NCI-H524 treated with DMSO at 0.1 percent for 48 hours (cell line): ENCODE measurements at regions not wholly inside any gene's neighbourhood (a gene's known extent, or its start where the extent isn't known, plus 50 kb on each side); places are given as distances from the start of the nearest gene placed in this dataset.
"Not testable (repeated sequence)": the region's sequence is repeated elsewhere in the genome, so short reads cannot be mapped to it uniquely, and the experiment has no call there.

Experiments used
- DNase-seq: peaks from one replicate; lab custom pipeline; 2025; lab: John Stamatoyannopoulos, UW

DNA sequence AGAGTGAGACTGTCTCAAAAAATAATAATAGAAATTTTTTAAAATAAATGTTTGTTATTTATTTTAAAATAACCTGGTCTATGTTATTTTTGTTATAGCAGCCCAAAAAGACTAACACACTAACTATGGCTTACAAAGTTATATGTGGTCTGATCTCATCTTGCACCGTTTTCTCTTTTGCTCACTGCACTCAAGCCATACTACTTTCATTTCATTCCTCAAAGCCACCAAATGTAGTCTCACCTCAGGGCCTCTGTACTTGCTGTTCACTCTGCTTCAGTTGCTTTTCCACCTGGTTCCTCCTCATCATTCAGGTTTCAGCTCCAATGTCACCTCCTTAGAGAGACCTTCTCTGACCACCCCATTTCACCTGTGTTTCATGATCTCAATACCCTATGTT, 55.2 kb upstream of the MDM1 start:
- DNase-seq, result no peak

DNA sequence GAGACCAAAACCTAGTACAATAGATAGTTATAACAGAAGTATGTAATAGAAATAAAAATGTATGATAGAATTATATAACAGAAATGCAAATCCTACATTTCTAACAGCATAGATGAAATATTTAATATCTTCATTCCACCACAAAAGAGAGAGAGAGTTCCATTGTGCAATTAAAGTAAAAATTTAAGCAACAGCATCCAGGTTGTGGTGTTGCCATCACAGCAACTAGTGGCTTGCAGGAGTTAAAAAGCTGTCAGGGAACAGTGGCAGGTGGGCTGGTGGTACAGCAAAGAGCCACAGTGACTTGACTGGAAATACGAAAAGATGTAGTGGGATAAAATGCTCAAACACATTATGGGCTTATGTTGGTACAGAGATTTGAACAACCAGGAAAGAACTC, 57.1 kb upstream of the MDM1 start:
- no peak for DNase-seq

DNA sequence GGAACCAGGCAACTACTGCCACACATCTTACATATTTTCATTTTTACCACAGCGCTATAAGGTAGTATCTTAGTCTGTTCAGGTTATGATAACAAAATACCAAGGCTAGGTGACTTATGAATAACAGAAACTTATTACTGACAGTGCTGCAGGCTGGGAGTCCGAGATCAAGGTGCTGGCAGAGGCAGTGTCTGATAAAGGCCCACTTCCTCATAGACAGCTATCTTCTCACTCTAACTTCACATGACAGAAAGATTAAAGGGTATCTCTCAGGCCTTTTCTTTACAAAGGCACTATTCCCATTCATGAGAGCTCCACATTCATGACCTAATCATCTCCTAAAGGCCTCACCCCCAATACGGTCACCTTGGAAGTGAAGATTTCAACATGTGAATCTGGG, 59.8 kb upstream of the MDM1 start:
- DNase-seq, result no peak

DNA sequence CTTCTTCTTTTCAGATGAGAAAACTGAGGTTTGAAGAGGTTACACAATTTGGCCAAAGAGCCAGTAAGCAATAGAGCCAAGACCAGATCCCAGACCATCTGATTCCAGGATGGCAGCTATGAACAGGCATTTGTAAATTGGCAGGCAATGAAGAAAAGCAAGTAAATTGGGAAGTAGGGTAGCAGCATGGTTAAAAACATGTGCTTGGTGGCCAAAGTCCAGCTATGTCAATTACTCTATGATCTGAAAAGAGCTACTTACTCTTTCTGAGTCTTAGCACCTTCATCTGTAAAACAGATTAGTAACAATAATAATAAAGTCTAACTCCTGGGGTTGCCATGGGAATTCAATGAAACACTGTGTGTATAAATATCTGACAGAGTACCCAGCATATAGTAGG, 60.2 kb upstream of the MDM1 start:
- DNase-seq, result no peak

DNA sequence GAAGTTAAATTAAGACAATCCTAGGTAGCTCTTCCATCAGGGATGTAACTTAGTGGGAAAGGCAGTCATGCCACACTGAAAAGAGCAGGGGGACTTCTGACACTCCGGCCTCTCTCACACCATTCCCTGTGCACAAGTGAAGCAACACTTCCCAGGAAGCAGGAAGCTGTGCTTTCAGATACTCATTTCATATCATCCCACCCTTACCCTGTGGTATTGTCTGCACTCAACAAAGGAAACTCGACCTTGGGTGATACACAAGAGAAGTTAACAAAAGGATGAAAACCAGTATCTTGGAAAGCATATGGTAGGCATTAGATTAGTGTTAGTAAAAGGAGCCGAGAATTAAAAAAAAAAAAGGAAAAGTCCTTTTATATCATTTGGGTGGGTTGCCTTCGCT, 61.3 kb upstream of the MDM1 start:
- DNase-seq, result no peak

DNA sequence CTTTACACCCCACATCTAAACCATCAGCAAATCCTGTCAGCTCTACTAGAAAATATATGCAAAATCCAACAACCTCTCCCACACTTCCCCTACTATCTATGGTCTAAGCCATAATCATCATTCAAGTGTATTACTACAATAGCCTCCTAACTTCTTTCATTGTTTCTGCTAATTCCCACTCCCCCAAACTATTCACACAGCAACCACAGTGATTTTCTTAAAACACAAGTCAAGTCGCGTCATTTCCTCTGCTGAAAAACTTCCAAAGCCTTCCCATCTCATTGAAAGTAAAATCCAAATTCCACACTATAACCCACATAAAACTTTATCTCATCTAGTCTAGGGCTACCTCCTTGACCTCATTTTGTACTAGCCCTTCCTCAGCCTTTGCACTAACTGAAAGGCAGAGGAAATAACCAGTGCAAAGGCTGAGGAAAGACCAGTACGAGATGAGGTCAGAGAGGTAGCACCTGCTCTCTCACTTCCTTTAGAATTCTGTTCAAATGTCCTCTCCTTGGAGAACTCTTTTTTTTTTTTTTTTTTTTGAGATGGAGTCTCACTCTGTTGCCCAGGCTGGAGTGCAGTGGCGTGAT, 65.5 kb upstream of the MDM1 start:
- DNase-seq, result no peak

DNA sequence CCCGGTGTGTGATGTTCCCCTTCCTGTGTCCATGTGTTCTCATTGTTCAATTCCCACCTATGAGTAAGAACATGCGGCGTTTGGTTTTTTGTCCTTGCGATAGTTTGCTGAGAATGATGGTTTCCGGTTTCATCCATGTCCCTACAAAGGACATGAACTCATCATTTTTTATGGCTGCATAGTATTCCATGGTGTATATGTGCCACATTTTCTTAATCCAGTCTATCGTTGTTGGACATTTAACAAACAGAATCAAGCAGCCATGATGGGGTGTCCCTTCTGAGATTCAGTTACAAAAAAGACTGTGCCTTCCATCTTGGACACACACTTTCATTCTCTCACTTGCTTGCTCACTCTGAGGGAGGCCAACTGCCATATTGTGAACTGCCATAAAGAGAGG, 66.5 kb upstream of the MDM1 start:
- DNase-seq, result not testable (repeated sequence)

DNA sequence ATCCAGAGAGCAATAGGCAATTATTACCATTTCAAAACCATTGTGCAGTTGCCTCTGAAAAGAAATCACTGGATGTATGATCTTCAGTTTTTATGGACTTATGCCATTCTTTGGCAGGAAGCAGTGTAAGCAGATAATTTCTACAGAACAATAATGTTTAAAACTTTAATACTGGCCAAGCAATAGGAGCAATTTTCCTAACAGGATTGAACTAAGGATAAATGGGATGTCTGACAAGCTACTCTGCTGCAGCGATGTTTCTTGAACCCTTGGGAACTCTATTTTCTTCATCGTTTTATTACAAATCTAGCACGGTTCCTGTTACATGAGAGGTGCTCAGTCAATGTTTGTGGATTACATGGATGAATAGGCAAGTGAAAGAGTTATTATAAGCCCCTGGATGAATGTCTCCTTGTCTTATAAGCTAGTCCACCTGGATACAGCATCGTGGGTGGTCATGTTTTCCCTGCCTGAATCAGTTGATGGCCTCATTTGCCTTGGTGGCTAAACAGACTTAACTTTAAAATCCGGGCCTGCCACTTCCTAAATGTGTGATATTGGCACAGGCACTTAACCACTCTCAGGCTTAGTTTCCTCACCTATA, 68.2 kb upstream of the MDM1 start:
- DNase-seq, result no peak

DNA sequence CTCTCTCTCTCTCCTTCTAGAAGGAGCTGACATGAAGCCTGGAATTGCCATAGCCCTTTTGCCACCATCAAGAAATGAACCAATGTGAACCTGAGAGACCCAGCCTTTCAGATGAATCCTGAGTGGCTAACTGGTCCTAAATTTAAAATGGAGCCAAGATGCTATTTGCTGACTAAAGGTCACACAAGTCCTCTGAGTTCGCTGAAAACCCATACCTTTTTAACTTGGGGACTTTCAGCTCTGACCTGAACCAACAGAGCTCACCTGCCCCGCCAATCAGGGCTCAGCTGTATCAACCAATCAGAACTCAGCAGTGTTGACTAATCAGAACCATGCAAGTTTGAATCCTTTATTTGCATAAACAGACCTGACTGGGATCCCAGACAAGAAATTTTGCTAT, 70.3 kb upstream of the MDM1 start:
- no peak for DNase-seq

DNA sequence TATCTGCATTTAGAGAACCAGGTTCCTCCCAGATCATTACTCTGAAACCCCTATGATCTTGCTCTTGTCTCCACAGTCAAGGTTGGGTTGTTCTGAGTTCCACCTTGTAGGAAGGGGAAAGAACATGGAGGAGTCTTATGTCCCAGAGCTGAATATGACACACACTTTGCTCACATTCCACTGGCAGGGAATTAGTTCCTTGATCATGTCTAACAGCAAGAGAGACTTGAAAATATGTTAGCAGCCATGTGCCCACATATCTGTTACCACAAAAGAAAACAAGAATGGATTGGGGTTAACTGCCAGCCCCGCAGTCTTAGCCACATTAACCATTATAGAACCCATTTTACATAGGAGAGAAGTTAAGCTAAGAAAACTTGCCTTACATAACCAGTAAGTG, 71.1 kb upstream of the MDM1 start:
- DNase-seq, result no peak

DNA sequence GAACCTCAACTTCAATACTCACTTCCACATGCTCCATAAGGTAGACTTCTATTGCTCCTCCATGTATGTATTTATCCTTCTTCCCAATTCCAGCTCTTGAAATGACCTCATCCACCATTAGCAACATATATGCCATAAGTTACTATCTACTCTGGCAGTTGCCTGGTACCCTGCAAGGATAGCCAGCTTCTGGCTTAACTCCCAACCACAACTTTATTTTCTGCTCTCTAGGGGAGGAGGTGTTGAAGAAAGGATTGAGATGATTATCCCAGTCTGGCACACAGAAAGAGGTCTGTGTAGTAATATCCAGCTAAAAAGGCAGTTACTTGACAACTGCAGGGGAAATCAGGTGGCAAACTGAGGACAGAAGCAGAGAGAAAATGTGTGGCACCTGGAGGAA, 71.5 kb upstream of the MDM1 start:
- no peak for DNase-seq

DNA sequence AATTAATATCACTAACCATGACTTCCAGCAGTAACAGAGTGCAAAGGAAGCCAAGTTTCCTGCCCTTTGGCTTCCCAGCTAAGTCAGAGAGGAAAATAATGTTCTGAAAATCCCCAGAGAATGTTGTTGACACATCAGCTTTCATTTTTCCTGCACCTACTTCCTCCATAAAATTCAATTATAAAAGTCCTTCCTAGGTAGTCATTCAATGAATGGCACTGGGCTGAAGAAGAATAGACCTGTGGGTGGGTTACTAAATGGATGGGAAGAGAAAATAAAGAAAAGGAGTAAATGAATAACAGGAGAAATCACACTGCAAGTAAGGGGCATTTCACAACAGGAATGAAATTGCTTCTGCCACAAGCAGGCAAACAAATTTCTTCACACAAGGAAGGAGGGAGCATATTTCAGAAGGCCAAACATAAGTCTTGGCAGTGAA, 73.2 kb upstream of the MDM1 start:
- DNase-seq, result no peak

DNA sequence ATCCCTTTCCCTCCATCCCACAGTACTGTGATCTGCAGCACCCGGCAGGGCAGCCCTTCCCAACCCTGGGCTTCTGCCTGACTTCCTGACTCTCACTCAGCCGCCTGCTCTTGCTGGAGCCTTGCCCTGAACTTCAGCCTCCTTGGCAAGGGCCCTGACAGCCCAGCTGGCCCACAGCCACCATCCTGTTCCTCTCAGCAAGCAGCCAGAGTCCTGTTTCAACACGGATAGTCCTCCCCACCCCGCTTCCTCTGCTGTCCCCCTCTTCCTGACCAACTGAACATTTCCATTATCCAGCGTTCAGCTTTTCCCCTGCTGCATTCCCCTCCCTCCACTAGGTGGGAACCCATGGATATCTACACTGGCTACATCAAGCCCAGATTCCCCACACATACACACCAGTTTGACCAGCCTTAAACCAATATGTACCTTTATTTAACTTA, 74.0 kb upstream of the MDM1 start:
- DNase-seq, result no peak

DNA sequence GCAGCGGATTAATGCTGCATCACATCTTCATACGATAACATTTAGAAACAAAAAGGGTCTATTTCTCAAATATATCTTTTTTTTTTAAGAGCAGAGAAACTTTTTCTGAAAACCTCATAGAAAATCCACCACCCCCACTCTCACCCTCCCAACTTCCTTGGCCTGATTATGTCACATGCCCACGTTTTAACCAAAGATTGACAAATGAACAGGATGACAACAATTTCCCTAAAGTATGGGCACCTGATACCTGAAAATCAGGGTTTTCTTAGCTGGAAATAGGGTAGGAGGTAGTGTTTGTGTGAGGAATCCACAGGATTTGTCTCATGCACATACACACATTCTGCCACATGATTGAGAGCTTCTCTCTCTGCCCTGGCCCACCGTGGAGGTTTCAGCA, 74.7 kb upstream of the MDM1 start:
- DNase-seq, result no peak

DNA sequence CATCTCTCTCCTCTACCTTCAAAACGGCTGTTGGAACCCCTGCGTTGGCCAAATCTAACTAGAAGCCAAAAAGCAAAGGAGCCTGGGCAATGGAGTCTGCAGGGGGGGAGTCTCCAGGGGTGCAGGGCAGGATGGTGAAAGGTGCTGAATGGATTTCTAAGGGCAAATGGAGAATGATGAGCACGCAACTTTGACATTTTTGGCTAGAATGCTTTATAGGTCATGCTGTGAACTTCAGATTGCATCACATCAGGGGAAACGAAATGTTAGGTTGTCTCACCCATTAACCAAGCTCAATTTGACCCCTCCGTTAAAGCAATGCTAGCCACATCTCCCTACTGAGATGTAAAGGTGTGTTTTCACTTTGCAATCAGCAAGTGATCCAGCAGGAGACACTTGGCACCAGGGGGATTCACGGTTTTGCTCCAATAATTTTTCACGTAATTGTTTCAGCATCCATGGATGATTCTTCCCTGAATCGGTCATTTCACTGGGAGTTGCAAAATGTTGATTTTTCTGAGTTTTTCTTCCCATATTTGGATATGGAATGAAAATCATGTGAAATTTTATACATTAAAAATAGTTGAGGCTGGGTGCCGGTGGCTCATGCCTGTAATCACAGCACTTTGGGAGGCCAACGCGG, 78.0 kb upstream of the MDM1 start:
- DNase-seq, result no peak

DNA sequence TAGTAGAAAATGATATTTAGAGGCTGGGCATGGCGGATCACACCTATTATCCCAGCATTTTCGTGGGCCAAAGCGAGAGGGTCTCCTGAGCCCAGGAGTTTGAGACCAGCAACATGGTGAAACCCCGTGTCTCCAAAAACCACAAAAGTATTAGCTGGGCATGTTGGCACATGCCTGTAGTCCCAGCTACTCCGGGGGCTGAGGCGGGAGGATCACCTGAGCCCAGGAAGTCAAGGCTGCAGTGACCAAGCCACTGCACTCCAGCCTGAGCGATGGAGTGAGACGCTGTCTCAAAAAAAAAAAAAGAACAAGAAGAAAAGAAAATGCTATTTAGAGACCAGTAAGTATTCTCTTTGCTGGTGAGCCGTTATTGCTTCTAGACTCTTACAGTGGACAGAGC, 79.2 kb upstream of the MDM1 start:
- DNase-seq, result no peak

DNA sequence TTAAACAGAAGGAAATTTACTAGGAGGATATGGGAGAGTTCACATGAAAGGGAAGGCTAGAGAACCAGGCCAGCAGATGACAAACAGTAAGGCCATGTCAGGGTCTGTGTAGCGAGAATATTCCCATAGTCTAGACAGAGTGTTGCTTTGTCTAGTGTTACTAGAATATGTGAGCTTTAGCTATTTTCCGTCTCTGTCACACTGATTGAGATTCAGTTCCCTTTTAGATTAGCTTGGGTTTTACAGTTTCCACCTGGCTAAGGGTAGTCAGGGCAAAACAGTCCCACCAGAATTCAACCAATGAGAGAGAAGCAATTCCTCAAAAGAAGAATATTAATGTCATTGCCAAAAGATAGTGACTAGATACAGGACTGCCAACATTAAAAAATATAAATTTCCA, 82.8 kb upstream of the MDM1 start:
- no peak for DNase-seq

DNA sequence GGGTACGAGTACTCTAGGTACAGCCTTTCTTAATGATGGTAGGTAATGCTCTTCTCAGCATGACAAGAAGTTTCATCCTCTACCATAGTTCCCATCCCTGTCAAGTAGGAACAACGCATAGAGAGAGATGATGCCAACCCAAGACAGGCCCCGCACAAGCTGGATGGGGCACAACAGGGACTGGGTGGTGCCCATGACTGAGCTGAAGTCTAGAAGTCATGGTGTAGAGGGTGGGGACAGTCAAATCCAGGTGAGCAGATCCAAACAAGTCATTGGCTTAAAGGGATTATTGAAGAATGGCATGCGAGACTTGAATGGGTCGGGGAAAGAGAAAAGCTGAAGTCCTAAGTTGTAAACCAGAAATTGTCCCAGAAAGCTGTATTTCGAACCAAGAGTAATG, 84.2 kb upstream of the MDM1 start:
- DNase-seq, result no peak

DNA sequence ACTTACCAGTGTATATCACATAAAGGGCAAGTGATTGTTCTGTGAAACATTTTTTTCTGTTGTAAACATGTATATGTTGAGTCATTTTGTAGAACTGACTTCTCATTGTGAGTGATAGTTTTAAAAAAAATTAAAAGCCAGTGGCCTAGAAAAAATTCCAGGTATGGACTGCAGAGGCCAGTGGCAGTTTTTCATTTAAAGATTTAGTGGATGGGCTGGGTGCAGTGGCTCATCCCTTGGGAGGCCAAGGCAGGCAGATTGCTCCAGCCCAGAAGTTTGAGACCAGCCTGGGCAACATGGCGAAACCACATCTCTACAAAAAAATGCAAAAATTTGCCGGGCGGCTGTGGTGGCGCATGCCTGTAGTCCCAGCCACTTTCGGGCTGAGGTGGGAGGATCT, 84.7 kb upstream of the MDM1 start:
- no peak for DNase-seq

DNA sequence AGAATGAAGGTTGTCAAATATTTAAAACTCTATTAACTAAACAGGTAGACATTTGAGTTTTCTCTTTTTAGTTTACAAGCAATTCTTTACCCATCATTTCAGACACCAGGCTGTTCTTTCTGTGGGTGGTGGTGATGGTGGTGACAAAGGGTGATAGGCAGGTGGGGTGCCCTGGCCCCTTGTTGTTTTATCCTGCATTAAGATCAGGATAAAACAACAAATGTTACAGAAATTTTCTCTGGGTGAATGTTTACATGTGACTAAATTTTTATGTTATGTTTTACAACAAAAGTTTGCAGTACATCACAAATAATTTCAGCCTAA, 85.9 kb upstream of the MDM1 start:
- DNase-seq, result no peak

DNA sequence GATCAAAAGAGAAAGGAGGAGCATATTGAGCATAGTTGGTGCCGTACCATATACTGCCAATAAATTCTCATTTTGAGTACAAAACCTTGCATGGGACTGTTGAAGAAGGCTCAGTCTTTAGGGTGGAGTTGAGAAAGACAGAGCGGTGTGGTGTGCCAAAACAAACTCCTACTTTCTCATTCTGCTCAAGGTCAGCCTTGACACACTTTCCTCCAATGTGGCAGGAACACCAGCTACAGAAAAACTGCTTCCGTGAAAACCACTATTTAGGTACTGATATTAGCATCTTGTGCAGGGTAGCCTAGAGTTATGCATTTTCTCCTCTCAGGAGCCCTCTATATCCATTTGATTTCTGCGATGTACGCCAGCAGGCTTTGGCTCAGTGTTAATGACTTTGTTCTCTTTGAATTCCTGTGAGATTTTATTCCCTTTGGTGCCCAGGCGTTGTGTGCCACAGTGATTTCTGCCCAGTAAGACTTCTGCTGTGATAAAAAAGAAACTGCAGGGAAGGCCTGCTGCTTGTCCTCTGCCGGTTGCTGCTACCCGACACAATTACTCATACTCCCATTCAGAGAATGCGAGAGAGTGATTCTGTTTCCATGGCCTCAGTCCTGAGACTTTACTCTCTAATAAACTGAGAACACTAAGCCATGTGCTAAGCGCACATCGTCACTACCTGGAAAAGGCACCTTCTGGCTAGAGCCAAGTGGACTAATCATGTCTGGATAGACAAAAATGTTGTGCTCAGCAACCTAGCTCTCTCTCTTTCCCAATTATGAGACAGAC, 88.3 kb upstream of the MDM1 start:
- DNase-seq, result no peak

DNA sequence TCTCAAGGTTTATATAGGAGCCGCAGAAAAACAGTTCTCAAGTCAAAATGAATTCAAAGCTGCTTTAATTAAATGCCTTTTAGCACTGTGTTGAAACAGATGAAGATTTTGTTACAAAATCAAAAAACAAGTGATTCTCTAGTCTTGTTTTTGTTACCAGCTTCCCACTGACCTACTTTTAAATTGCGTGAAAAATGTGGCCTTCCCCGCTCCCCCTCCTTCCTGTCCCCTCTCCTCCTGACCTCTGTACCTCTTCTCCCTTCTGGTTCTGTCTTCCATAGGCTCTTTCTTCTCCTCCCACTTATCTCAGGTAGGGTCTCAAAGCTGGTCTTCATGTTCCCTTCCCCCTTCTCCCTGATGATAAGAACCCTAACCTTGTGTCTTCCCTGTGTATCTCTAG, 90.0 kb upstream of the MDM1 start:
- DNase-seq, result no peak

DNA sequence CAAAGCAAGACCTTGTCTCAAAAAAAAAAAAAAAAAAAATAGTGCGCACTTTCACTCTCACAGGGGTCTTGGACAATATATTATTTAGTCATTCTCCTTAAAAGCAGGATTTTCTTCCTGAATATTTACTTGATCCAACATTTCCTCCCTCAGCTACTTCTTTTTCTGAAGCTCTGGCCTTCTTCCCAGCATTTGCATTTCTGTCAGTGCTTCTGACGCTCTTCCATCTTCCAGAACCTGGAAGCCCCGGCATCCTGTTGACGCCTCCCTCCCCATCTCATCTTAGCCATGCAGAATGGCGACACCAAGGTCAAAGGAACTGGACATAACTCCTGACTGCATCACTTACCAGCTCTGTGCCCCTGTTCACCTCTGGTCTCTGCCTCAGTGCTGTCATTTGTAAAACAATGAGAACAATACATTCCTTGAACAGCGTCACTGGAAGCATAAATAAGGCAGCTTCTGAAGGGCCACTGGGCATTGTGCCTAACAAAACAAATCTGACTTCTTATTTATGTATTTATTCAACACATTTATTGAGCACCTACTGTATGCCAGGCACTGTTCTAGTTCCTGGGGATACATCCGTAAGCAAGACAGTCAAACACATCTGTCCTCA, 90.9 kb upstream of the MDM1 start:
- no peak for DNase-seq
